Hematopoietic multipotent progenitor cell treated with erythropoietin and hydrocortisone succinate and interleukin-3 and kit ligand, for 8 days (in vitro differentiated cells): ENCODE measurements at regions not wholly inside any gene's neighbourhood (a gene's known extent, or its start where the extent isn't known, plus 50 kb on each side); places are given as distances from the start of the nearest gene placed in this dataset.

ENCODE experiments used
- DNase-seq: peaks from one replicate; pipeline ENCODE4 v3.0.0-alpha.2; 2015

DNA sequence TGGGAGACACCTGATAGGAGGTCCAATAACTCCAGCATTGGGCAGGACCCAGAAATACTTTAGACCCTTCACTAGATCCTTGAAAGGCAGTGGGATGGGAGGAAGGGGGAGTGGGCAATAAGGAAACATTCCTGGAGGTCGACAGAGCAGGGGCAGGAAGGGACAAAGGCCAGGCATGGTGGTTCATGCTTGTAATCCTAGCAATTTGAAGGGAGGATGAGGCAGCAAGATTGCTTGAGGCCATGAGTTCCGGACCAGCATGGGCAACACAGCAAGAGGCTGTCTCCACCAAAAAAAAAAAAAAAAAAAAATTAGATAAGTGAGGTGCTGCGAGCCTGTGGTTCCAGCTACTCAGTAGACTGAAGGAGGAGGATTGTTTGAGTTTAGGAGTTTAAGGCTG, 134.9 kb downstream of the JCAD start:
- no peak for DNase-seq

DNA sequence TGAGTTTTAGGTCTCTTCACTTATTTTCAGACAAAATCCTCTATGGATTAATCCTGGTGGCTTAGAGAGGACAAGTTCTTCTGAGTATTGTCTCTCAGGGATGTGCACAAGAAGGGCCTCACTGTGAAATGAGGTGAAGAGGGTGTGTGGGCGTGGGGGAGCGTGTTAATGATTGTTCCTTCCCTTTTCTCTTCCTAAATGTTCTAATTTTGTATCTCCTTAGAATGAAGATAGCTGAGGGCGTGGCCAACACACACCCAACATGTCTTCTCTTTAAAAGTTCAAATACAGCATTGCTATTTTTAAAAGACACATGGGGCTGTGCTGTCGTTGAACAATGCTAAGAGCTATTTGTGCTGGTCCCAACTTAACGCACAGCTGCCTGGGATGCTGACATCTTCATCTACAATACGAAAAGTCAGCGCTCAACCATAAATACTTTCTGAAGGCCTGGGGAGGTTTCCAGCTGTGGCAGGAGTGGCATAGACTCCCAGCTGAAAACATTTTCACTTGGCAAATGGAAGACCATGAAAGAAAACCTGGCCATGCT, 135.9 kb downstream of the JCAD start:
- DNase-seq, result no peak

DNA sequence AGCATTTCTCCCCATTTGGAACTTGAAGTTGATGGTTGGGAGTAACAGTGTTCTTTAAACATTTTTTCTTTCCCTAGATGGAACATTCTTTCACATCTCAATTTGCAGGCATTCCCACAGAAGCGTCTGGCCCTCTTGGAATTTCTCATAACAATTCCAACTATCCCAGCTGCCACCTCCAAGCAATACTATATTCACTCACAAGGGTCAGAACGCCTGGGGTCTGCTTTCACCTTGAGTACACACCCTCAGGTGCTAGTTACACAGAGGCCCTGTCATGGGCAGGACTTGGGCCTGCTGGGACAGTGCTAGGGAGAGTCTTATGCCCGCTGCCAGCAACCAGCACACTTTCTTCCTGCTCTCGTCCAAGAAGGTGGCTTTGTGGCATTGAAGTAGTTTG, 136.5 kb downstream of the JCAD start:
- DNase-seq, result no peak

DNA sequence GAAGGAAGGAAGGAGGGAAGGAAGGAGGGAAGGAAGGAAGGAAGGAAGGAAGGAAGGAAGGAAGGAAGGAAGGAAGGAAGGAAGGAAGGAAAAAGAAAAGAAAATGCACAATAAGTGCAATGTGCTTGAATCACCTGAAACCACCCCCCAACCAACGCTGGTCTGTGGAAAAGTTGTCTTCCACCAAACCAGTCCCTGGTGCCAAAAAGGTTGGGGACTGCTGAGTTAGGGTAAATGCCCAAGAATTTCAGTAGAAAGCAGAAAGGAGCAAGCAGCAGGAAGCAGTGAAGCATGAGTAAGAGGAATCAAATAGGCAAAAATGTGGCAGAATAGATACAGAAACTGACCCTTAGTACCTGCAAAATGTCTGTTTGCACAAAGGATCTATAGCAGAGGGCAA, 137.2 kb downstream of the JCAD start:
- no peak for DNase-seq

DNA sequence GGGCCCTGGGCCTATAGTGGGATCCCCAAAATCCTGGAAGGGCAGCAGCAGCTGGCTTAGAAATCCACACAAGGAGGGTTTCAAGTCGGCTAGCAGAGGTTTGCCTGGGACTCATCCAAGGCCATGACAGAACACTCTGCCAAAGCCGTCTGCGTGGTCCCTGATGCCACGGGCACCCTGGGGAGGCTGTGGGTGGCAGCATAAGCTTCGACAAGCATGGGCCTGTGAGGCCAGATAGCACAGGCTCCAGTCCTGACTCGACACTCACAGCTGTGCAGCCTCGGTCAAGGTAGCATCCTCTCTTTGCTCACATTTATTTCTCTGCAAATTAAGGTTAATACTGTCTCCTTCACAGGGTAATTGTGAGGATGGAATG, 138.3 kb downstream of the JCAD start:
- DNase-seq, result no peak

DNA sequence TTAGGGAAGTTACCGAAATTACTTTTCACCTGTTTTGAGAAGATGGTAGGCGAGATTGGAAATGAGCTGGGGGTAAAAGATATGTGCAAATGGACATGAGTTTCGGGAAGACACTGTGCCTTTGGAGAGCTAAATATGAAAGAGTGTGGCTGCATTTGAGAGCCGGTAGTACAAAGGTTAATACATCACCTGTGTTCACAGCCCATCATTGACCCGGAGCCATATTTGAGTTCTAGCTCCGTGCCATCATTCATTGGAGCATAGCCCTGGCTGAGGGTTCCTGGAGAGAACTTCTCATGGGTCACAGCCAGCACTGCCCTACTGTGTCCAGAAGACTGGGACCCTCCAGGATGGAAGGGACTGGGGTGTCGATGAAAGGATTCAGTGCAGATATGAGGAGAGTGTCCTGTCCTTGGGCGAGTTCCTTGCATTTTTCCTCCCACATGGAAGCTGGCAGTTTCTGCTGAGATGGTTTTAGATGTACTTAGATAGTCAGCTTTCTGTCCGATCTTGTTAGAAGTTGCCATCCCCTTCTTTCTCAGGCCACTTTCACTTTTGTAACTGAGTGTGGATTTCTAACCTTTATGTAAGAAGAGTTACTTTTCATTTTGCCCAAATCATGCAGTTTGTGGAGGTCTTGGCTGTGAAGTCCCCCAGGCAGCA, 138.8 kb downstream of the JCAD start:
- no peak for DNase-seq

DNA sequence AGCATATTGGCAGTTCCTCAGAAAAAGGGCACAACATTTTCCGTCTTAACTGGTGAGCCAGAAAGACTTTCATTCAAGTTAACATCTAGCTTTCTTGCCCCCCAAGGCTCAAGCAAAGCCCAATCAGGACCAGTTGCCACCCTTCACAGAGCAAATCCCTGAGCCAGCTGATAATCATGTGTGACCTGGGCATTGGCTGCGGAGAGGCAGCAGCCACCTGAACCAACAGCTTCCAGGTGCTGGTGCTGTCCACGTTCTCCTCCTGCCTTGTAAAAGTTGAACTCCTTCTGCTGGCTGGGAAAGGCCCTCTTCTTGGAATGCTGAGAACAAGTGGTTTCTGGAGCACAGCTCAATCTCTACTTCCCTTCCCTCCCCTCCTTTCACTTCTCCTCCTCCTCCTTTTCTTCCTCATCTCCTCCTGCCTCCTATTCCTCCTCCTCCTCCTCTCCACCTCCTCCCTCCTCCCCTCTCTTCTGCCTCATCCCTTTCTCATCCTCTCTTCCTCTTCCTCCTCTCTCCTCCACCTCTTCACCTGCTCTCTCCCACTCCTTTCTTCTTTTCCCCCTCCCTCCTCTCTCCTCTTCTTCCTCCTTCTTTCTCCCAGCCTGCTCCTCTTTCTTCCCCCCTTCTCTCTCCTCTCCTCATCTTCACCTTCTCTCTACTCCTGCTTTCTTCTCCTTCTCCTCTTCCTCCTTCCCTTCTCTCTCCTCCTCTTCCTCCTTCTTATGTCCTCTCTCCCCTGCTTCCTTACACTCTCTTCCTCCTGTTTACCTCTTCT, 140.6 kb downstream of the JCAD start:
- no peak for DNase-seq

DNA sequence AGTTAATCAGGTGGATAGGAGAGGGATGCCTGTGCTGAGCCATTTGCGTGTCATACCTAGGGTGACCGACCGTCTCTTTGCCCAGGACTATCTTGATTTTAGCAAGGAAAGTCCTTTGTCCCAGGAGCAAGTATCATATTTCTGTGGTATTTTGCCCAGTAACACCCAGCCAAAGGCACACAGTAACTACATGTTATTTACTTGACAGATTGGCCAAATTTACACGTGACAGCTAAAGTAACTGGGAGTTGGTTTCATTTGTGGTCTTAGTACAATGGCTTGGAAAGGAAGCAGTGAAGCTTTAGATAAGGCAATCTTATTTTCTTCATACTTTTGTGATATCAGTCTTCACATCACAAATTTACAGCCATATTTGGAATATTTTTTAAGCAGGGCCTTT, 142.1 kb downstream of the JCAD start:
- peak; percentile 16 for DNase-seq

DNA sequence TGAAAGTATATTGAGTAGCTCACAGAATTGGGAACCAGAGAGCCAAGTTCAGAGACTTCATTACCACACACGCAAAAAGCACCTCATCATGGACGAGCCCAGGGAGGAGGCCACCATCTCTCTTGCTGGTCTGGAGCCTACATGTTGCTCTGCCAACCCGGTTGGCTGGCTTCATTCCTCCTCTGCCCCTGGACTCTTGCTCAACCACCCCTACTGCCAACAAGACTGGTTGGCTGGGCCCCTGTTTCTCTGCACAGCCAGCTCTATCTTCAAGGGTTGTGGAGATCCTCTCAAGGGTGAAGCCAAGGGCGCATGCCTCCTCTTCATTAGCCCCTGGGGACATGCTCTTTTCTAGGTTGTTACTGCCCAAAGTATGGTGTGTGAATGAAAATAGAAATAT, 142.7 kb downstream of the JCAD start:
- no peak for DNase-seq

DNA sequence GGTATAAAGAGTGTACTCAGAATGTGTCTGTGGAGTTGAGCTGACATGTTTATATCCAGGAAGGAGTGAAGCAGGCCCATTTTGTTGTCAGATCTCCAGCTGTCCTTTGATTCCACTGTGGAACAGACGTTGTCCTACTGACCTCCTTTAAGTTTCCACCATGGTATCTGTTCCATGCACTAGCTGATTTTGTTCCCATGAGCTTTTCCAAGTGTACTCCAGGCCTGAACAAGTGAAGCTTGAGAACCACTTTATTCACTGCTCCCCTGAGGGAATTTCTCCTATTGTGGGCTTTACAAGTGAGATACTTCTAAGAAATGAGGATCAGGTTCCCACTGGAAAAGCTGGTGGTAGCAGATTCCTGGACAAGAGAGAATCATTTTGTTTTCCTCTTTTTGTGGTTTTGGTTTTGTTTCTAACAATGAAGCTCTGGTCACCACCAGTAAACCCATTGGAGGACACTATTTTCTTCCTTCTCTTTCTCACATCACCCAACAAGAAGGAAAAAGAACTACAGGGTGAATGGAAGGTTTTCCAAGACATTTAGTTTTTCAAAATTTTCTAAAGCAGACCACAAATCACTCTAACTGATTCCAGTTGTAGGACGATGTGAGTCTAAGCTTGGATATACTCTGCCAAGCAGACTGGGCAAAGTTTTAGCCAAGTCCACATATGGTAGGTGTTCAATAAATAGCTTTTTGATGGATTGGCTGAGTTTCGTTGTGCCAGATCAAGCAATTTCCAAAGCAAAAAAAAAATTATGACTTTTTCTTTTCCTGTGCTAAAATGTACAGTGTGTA, 144.2 kb downstream of the JCAD start:
- no peak for DNase-seq

DNA sequence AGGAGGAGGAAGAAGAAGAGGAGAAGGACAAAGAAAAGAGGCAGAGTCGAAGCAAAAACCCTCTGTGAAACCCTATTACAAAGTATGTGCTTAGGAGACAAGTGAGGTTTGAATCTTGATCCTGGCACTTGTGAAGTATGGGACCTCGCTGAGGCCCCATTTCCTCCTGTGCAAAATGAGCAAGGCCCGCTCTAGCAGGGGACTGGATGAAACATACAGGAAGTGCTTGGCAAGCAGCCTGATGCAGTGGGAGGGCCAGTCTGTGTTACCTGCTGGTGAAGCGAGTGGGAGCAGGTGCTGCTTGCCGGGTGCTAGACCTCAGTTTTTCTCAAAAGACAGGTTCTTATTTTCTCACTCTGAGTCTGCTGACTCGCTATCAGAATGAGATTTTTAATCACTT, 150.4 kb downstream of the JCAD start:
- DNase-seq, result no peak

DNA sequence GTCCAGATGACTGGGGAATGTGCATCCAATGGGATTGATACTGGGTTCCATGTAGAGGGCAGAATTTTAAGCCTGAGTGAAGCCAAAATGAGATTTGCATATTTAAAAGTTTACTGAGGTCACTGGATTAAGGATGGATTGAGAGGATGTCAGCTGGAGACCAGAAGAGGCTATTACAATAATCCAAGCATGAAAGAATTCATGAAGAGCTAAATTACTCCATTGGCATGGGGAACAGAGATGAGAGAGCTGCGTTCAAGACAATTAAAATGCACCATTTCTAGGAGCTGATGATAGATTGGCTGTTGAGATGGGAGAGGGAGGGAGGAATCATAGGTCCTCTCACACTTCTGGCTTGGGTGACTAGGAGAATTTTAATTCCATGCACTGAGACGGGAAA, 158.5 kb downstream of the JCAD start:
- no peak for DNase-seq

DNA sequence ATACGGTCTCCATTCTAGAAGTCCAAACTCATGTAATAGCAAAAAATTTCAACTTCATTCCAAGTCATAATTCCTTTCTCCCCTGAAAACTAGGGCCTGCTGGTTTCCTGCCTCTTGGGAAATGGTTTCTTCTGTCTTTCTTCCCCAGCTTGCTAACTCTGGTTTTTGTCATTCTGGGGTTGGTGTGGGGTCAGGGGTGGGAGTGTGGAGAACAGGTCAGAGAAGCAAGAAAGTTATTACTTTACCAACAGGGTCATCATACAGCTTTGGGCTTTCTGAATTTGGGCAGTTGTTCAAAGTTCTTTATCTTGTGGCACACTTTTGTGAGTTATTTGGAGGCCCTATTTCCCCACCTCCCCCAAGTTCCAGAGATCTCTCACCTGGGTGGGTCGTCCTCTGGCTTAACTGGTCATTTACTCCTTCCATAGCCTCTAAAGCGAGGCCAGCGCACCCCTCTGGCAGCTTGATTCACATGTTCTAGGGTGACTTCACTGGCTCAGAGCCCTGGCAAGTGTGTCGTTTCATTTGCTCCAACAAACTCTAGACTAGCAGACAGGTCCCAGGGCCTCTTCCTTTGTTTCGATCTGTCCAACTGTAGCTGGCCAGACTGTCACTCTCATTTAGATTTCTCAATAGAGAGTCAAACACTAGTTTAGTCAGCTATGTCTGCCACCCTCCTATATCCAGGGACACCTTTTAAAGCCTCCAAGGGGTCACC, 161.2 kb downstream of the JCAD start:
- no peak for DNase-seq

DNA sequence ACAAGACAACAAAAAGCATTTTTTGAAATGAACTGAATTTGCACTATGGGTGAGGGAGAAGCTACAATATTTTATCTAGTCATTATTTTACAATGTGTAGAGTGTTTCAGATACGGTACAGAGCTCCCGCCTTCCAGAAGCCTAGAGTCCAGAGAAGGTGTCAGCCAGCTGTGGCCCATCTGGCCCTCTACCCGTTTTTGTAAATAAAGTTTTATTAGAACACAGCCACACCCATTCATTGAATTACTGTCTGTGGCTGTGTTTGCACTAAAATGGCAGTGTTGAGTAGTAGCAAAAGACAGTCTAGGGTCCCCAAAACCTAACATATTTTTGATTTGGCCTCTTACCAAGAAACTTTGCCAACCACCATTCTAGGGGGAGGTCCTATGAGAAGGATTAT, 162.0 kb downstream of the JCAD start:
- DNase-seq, result no peak

DNA sequence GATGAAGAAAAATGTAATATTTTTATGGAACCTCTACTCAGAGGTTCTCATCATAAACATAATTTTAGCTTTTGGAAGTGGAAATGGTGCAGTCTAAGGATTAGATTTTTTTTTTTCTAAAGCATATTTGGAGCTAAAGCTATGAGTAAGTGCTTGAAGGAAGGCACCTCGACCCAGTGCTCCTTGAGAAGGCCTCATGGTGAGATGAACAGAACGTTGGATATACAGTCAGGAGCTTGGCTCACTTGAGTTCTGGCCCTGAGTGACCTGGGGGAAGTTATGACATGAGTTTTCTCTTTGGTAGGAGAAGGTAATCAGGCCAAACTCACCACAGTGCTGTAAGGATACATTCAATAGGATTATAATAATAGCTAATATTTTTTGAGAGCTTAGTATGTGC, 163.3 kb downstream of the JCAD start:
- DNase-seq, result no peak

DNA sequence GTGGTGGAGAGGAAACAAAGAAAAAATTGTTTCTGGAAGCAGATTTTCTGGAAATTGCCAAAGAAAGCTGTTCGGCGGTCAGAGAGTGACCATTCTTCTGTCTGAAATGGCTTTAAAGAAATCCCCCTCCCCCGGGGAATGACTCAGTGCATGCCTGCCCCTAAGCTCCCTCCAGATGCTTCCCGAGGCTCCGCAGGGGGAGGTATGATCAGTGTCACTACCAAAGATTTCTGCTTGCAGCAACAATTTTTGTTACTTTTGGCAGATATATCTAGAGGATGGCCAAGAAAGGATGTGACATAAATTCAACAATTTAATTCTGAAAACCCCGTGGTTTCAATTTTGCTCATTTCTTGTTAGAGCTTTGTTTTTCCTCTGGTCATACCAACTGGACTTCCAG, 163.9 kb downstream of the JCAD start:
- no peak for DNase-seq

DNA sequence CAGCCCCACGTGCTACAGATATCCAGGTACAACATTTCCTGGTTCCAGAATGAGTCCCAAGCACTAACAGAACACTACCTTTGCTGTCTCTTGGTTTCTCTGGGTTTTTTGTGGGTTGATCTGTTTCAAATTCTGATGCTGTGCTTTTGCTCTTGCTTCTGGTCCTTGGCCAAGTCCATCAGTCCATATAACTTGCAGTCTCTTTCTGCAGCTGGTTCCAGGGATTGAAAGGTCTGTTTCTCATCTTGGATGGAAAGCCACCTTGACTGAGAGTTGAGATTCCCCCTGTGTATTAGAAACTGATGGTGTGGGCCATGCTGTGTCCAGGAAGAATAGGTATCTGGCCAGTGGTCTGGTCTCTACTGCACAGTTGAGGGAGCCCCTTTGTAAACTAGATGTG, 171.1 kb downstream of the JCAD start:
- DNase-seq, result no peak

DNA sequence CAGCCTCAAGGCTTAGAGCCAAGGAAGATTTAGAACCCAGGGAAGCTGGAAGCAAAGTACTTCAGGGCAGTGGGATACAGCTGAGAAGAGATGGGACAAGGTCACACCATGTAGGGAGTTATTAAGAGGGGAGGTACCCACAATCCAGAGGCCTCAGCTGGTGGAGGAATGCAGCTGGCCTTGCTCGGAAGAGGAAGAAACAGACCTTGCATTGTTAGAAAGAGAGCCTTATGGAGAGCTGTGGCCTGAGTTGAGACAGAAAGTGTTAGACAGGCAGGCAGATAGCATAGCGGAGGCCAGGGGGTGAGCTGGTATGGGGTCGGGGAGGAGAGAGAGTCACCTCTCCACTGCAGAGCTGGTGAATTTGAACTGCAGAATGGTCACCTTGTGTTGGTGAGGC, 173.1 kb downstream of the JCAD start:
- DNase-seq, result no peak

DNA sequence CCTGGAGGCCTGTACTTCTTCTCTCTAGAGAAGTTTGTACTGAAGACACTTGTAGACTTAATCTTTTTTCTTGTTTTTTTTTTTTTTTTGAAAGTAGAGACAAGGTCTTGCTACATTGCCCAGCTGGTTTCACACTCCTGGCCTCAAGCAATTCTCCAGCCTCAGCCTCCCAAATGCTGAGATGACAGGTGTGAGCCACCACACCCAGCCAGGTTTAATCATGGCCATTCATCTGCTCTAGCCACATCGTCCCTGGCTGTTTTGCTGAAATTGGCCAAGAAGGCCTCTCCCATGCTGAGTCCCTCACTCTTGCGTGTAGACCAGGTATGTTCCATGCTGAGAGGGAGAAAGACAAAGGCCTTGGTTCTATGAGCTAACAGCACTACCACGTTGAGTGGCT, 176.2 kb downstream of the JCAD start:
- no peak for DNase-seq

DNA sequence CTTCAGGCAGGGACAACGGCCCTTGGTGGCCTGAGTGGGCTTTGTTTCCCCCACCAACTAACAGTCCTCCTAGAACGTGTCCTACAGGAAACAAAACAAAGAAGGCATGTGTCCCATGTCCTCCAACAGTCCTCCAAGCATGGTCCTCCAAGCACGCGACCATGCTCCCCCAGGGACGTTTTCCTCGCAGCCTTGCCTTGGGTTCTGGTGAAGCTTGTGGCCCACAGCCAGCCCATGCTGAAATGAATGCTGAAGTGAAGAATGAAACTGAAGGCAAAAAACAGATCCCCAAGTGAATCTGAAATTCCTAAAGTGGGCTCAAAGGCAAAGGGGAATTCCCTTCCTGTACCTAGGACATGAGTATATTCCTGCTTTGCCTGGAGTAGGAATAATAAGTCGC, 176.6 kb downstream of the JCAD start:
- no peak for DNase-seq

DNA sequence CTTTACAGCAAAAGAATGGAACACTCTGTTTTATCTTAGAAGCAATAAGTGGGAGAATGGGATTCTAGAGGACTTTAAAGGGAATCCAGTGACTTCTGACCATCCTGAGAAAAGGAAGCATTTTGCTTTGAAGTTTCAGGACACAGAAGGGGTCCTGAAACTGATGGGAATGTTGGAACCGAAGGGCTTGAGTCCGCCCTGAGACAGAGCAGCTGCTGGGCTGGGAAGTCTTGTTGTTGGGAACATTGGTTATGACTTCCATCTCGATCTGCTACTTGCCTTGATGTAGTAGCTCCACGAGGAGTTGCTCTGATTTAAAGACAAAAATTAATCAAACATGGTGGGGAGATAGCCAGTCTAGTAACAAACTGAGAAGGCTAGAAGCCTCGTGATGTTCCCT, 177.6 kb downstream of the JCAD start:
- DNase-seq, result no peak

DNA sequence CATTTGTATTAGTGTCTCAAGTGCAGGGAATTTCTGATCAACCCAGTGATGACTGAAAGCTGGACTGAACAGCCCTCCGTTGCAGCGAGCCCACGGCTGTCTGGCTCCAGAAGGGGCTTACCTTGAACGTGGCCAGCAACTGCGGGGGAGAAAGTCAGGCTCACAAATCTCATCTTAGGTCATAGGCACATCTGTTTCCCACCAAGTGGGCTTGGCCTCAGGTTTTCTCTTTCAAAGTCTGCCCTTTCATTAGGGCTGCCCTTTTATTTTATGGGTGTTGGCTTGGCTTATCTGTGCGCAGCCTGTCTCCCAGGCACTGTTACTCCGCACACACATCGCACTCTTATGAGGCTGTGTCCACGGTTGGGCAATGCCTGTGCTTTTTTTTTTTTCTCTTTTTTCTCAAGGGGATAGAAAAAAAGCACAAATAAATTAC, 178.0 kb downstream of the JCAD start:
- DNase-seq, result no peak

DNA sequence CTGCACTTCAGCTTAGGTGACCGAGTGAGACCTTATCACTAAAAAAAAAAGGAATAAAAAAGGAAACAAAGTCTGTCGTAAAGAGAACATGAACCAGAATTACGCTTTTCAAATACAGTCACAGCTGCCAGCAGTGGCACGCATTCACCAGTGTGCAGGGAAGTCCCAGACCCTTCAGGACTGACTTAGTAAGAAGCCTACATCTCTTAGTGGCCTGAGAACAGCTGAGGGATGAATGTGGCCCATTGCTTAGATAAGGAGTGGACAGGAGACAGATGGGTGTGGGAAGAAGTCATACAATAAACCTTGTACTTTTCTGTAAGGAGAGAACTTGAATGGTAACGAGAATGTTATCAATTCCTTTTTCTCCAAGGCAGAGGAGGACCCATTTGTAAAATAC, 178.5 kb downstream of the JCAD start:
- DNase-seq, result no peak
